Islet precursor cell (in vitro differentiated cells): ENCODE measurements at regions not wholly inside any gene's neighbourhood (a gene's known extent, or its start where the extent isn't known, plus 50 kb on each side); places are given as distances from the start of the nearest gene placed in this dataset.
A peak's percentile ranks its signal among the peaks of the same experiment; 100 is the strongest.

Experiments
- DNase-seq: peaks from one replicate; pipeline ENCODE4 v3.0.0-alpha.2; 2018

DNA sequence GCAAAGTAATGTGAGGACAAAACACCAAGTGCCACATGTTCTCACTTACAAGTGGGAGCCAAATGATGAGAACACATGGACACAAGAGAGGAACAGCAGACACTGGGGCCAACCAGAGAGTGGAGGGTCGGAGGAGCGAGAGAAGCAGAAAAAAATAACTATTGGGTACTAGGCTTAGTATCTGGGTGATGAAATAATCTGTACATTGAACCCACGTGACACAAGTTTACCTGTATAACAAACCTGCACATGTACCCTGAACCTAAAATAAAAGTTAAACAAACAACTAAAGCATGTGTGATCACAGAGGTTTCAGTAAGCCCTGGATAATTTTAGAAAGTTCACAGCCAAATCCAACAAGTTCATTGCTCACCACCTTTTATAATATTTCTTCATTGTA is 160.1 kb downstream of the TENT4A start:
- no peak for DNase-seq

- no peak for DNase-seq
Measured at GRCh38 chr5:6875376-6875775, 162.1 kb downstream of the TENT4A start.

GRCh38 chr5:6877986-6878828 is 165.0 kb downstream of the TENT4A start:
- no peak for DNase-seq

- peak; percentile 7 for DNase-seq
Measured at GRCh38 chr5:6885581-6885980, 172.3 kb downstream of the TENT4A start.

DNA sequence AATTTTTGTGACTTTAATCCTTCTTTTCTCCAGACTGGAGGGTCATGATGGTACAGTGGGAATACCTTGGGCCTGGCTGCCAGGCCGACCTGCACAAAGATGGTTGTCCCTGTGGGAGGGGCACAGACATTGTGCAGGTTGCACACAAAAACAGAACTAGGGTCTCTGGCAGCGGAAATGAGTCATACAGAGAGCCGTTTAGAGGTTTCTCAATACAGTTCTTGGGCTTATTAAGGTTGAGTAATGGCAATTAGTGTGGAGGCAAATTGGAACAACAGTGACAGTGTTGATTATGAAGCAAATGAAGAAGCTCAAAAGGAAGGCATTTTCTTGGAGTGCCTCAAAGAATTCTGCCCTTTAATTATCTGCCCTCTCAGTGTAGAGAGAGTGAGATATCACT is 173.6 kb downstream of the TENT4A start:
- DNase-seq: peak; percentile 29

DNA sequence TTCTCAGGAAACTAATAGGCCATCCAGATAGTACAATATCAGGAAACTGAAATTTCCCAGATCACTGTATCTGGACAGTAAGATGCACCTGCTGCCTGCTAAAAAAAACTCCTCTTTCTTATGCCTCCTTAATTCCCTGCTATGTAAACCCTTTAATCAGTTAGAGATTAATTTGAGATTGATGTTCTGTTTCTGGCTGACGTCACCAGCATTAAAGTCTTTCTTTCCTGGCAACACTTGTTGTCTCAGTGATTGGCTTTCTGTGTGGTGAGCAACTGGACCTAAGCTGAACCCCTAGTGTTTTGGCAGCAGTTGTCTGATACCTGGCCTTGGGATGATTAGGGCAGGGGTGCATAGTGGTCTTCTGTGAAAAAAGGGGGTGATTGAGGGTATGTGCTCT is 175.8 kb downstream of the TENT4A start:
- no peak for DNase-seq

GRCh38 chr5:6899221-6899620 is 186.0 kb downstream of the TENT4A start:
- DNase-seq: no peak

DNA sequence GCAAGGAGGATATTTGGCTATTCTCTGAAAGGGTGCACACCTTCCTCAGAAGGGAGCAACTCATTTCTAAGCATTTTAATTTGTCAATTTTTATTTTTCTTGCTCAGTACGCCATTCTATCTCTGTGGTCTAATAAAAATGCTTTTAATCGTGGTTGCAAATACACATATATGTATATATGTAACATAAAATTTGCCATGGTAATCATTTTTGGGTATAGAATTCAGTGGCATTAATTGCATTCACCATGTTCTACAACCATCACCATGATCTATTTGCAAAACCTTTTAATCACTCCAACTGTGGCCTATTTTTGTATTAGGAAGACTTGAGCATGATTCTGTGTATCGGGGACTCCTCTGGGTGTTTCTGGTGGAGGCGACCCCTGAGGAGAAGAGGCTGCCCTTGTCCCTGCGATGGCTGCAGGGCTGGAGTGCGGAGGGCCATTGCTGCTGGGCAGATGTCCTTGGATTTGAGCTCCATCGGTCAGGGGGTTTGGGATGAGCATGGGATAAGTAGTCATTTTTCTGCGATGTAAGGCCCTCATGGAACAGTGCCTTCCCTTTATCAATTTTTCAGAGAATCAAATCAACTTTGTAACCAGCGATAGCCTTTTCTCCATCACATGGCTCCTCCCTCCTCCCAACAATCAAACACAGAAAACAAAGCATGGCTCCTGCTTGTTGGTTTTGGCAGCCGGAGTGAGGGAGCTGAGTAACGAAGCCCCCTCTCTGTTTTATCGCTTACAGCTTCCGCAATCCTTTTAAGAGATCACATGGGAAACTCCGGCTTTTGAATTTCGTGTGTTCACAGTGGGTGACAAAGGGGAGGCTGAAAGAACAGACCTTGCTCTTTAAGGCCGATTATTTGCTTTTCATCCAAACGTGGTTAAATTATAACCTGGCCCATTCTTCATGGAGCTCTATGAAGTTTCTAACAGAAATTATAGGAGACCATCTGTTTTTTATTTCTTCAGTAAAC is 187.3 kb downstream of the TENT4A start:
- DNase-seq: no peak

- no peak for DNase-seq
Measured at GRCh38 chr5:6902094-6902493, 188.9 kb downstream of the TENT4A start.

DNA sequence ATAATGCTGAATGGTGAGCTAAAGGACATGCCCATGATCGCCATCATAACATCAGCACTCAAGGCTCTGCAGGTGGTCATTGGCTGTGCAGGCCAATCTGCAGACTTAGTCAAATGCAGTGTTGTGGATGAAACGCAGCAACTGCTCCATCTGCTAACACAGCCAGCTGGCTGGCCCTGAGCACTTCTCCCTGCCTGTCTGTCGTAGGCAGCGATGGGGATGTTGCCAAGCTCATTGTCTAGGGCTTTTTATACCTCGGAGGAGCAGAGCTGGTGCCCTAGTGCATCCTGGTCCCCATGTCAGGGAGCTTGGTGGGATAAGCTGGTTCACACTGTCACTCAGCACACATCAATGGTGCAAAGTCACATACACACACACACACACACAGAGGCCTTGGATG is 189.4 kb downstream of the TENT4A start:
- DNase-seq: no peak

- no peak for DNase-seq
Measured at GRCh38 chr5:6903934-6904333, 190.7 kb downstream of the TENT4A start.

- no peak for DNase-seq
Measured at GRCh38 chr5:6904860-6905259, 191.6 kb downstream of the TENT4A start.

GRCh38 chr5:6905423-6905822 is 192.2 kb downstream of the TENT4A start:
- no peak for DNase-seq

DNA sequence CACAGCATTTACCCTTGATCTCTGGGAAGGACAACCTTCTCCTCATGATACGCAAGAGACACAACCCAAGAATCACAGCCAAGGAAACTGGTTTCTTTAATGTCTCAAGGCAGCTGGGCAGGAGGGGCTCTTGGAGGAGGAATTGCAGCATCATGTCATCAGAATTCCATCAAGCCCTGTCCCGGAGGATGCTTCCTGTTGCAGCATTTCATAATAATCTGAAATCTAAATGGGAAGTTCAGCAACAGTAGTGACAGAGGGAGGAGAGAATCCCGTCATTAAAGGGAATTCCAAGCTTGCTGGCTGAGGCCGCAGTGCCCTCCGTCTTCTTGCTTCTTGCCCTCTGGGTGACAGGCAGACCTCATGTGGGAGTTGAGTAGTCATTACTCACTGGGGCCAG is 192.7 kb downstream of the TENT4A start:
- no peak for DNase-seq

DNA sequence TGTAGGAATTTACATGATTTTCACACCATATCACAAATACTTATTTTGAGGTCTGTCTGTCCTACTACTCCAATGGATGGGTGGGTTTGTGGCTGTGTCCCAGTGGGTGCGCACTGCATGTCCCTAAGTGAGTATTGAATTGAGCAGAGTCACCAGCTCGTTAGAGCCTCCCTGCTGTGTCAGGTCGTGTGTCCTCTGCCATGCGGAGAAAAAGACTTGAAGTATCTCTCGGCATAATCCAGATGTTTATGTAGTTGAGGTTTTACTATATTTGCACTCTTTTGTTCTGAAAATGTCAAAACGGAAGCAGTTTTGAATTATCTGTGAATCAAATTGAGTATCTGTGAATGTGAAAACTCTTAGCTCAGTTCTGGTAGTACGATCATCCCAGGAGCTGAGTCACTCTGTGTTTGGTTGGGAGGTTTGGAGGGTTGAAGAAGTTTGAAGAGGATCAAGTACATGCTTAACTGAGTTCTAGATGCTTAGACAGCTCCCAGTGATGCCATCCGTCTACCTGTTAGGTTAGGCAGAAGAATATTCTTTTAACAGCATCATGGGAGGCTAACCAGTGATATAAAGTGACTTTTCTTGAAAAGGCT is 194.2 kb downstream of the TENT4A start:
- no peak for DNase-seq

GRCh38 chr5:6909901-6910300 is 196.7 kb downstream of the TENT4A start:
- no peak for DNase-seq

DNA sequence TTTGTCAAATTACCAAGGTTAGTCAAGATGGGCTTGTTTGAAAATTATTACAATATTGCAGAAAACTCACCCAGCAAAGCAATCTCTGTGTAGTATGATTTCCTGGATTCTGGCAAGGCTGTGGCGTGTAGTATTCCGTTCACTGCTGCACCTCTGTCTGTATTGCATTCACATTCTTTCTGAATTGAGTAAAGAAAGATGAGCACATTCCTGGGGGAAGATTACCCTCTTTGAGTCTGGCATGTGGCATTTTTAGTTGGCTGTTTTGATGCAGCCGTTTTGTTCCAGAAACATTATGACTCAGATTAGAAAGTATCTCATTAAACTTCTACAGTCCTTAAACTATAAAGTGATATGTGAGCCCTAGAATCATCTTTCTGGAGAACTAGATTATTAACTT is 197.7 kb downstream of the TENT4A start:
- no peak for DNase-seq

DNA sequence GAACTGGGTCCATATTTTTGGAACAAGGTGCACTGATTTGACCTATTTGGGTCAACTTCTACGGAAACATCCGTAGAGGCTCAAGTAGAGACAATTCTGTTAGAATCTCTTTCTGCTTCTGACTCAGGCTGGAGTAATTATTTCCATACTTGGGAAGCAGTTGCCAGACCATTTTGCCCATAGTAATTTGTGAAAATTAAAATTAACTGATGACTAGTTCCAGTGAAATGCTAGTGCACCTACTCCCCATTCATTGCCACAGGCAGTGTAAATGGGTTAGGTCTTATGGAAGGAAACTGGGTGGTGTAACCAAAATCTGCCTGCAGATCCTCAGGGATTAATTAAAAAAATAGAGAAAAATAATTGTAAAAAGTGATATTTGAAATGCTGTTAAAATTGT is 201.1 kb downstream of the TENT4A start:
- no peak for DNase-seq

DNA sequence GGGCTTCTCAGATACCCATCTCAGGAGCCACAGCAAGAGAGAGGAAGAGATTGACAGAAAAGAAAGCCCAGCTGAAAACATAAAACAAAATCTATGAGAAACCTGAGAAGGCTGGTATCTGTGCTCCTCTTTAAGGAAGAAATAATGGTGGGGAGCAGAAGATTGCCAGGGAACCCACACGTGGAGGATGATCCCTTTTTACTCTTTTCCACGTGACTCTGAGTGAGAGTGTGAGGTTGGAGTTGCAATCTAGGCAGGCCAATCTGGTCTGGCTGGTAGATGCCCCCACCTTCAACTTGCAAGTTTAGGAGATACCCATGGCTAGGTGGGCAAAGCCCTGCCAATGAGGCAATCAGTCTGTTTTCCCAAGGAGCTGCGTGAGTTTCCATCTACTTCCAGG is 202.3 kb downstream of the TENT4A start:
- no peak for DNase-seq

GRCh38 chr5:6918255-6918654 is 205.0 kb downstream of the TENT4A start:
- DNase-seq: no peak

GRCh38 chr5:6920628-6921256 is 207.5 kb downstream of the TENT4A start:
- DNase-seq: no peak

GRCh38 chr5:6926491-6927038 is 213.3 kb downstream of the TENT4A start:
- DNase-seq: no peak

- DNase-seq: no peak
Measured at GRCh38 chr5:6936031-6936430, 222.8 kb downstream of the TENT4A start.
